Astrocyte of the spinal cord (primary cell): ENCODE measurements at regions not wholly inside any gene's neighbourhood (a gene's known extent, or its start where the extent isn't known, plus 50 kb on each side); places are given as distances from the start of the nearest gene placed in this dataset.

Source experiments
- DNase-seq: peaks from one replicate; pipeline ENCODE4 v3.0.0; 2011; ENCODE audit warnings: low read depth, low spot score
- H3K4me3 ChIP-seq: 2 replicates; pipeline ENCODE4 v1.5.1; 2011; ENCODE audit warnings: low read depth, mild to moderate bottlenecking, low read length, moderate library complexity
- in situ Hi-C: cut with HindIII; loops from 2 replicates; pipeline ENCODE4 v1.10.0; 2017; ENCODE audit warnings: low sequenced_read_pairs
- TF ChIP-seq, protein P1 (sequence below): IDR thresholded peaks from 2 replicates; pipeline ENCODE4 v1.5.1; 2012; ENCODE audit warnings: low read depth, mild to moderate bottlenecking, low read length, inconsistent platforms

- H3K4me3 ChIP-seq = no peak overlapping the region
- TF ChIP-seq, protein P1, sequence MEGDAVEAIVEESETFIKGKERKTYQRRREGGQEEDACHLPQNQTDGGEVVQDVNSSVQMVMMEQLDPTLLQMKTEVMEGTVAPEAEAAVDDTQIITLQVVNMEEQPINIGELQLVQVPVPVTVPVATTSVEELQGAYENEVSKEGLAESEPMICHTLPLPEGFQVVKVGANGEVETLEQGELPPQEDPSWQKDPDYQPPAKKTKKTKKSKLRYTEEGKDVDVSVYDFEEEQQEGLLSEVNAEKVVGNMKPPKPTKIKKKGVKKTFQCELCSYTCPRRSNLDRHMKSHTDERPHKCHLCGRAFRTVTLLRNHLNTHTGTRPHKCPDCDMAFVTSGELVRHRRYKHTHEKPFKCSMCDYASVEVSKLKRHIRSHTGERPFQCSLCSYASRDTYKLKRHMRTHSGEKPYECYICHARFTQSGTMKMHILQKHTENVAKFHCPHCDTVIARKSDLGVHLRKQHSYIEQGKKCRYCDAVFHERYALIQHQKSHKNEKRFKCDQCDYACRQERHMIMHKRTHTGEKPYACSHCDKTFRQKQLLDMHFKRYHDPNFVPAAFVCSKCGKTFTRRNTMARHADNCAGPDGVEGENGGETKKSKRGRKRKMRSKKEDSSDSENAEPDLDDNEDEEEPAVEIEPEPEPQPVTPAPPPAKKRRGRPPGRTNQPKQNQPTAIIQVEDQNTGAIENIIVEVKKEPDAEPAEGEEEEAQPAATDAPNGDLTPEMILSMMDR = no peak
- in situ Hi-C loops = no loop called here
- no peak for DNase-seq
These were observed 223.8 kb downstream of the USP6NL start for GRCh38 chr10:11387551-11388222.

GRCh38 chr10:11387044-11387443 lies 224.4 kb downstream of the USP6NL start:
- in situ Hi-C loops = no loop called here
- no peak overlapping the region for H3K4me3 ChIP-seq
- TF ChIP-seq, protein P1 = no peak
- DNase-seq = no peak
